ENCODE measurements at regions not wholly inside any gene's neighbourhood (a gene's known extent, or its start where the extent isn't known, plus 50 kb on each side); places are given as distances from the start of the nearest gene placed in this dataset.

- no peaks in the 10 kb centered on the region for H3K4me1 ChIP-seq
- H3K9me3 ChIP-seq, result no peaks in the 10 kb centered on the region
- DNase-seq (no peak), ATAC-seq (no peak)
- H3K36me3 ChIP-seq, result no peaks in the 10 kb centered on the region
- no peaks in the 10 kb centered on the region for H3K27me3 ChIP-seq
- H3K27ac ChIP-seq, result no peak overlapping the region
- no peak for TF ChIP-seq CTCF (IDR thresholded peaks at IDR 0.05)
- no peak for TF ChIP-seq POLR2A (IDR thresholded peaks at IDR 0.05)
- 87% methylated on average over 3 of the region's 3 CpGs for WGBS (ENCODE audit: insufficient coverage, low coverage, low lambda C conversion rate, missing lambda C conversion rate)
- no peak overlapping the region for H3K4me3 ChIP-seq
- intact Hi-C loops (cut with DNase I), result no loop called here
Measured at GRCh38 chr6:11412616-11413015, 124.9 kb upstream of the TMEM170B start.

GRCh38 chr6:11412011-11412424 lies 125.5 kb upstream of the TMEM170B start:
- 40% methylated on average over 2 of the region's 2 CpGs for WGBS (ENCODE audit: insufficient coverage, low coverage, low lambda C conversion rate, missing lambda C conversion rate)
- H3K4me3 ChIP-seq, result no peak overlapping the region
- no peaks in the 10 kb centered on the region for H3K27me3 ChIP-seq
- peak in 1 of 4 donors; percentile 13 for ATAC-seq
- no peaks in the 10 kb centered on the region for H3K9me3 ChIP-seq
- no peak for DNase-seq
- TF ChIP-seq CTCF (IDR thresholded peaks at IDR 0.05), result no peak
- no peak for TF ChIP-seq POLR2A (IDR thresholded peaks at IDR 0.05)
- H3K4me1 ChIP-seq, result no peaks in the 10 kb centered on the region
- H3K36me3 ChIP-seq, result no peaks in the 10 kb centered on the region
- H3K27ac ChIP-seq, result no peak overlapping the region
- intact Hi-C loops (cut with DNase I), result no loop called here

- H3K9me3 ChIP-seq, result no peaks in the 10 kb centered on the region
- intact Hi-C loops (cut with DNase I), result no loop called here
- DNase-seq (no peak), ATAC-seq (no peak)
- no peaks in the 10 kb centered on the region for H3K4me1 ChIP-seq
- no peaks in the 10 kb centered on the region for H3K36me3 ChIP-seq
- TF ChIP-seq CTCF (IDR thresholded peaks at IDR 0.05) (no peak), POLR2A (IDR thresholded peaks at IDR 0.05) (no peak)
- no peak overlapping the region for H3K4me3 ChIP-seq
- no peaks in the 10 kb centered on the region for H3K27me3 ChIP-seq
- H3K27ac ChIP-seq, result no peak overlapping the region
- 89% methylated on average over 3 of the region's 3 CpGs for WGBS (ENCODE audit: insufficient coverage, low coverage, low lambda C conversion rate, missing lambda C conversion rate)
Measured at GRCh38 chr6:11411593-11411992, 126.0 kb upstream of the TMEM170B start.

- Histone ChIP-seq H3K9me3 (no peaks in the 10 kb centered on the region), H3K27me3 (no peaks in the 10 kb centered on the region), H3K4me1 (no peaks in the 10 kb centered on the region), H3K4me3 (no peak overlapping the region), H3K27ac (no peak overlapping the region), H3K36me3 (no peaks in the 10 kb centered on the region)
- no peak for TF ChIP-seq POLR2A (IDR thresholded peaks at IDR 0.05)
- no peak for TF ChIP-seq CTCF (IDR thresholded peaks at IDR 0.05)
- DNase-seq (no peak), ATAC-seq (no peak)
- intact Hi-C loops (cut with DNase I), result no loop called here
- WGBS (ENCODE audit: insufficient coverage, low coverage, low lambda C conversion rate, missing lambda C conversion rate), result 74% methylated on average over 4 of the region's 4 CpGs
Measured at GRCh38 chr6:11410539-11411307, 126.8 kb upstream of the TMEM170B start.
